NCI-H774 (cell line): ENCODE measurements at regions not wholly inside any gene's neighbourhood (a gene's known extent, or its start where the extent isn't known, plus 50 kb on each side); places are given as distances from the start of the nearest gene placed in this dataset.

ENCODE experiments used
- DNase-seq: peaks from one replicate; lab custom pipeline; 2025; lab: John Stamatoyannopoulos, UW

- no peak for DNase-seq
These were observed 64.8 kb upstream of the KSR1 start for GRCh38 chr17:27391427-27391826.

- no peak for DNase-seq
These were observed 60.2 kb upstream of the KSR1 start for GRCh38 chr17:27396045-27396444.

- DNase-seq: no peak
These were observed 59.3 kb upstream of the KSR1 start for GRCh38 chr17:27396941-27397340.

GRCh38 chr17:27398691-27399090, 57.6 kb upstream of the KSR1 start:
- no peak for DNase-seq

- no peak for DNase-seq
These were observed 55.3 kb upstream of the KSR1 start for GRCh38 chr17:27400991-27401390.

- DNase-seq: no peak
These were observed 53.3 kb upstream of the KSR1 start for GRCh38 chr17:27402943-27403342.

GRCh38 chr17:27403480-27404005, 52.7 kb upstream of the KSR1 start:
- DNase-seq: no peak

GRCh38 chr17:27404676-27405075, 51.6 kb upstream of the KSR1 start:
- no peak for DNase-seq
